ENCODE measurements at regions not wholly inside any gene's neighbourhood (a gene's known extent, or its start where the extent isn't known, plus 50 kb on each side); places are given as distances from the start of the nearest gene placed in this dataset.

- TF ChIP-seq CTCF (IDR thresholded peaks at IDR 0.05) (no peak), POLR2A (IDR thresholded peaks at IDR 0.05) (no peak)
Measured at GRCh38 chr2:16187482-16187817, 247.1 kb downstream of the MYCN start.

All from thyroid gland (tissue), 4 donors.